Ammon's horn (tissue), 1 donor: ENCODE measurements at regions not wholly inside any gene's neighbourhood (a gene's known extent, or its start where the extent isn't known, plus 50 kb on each side); places are given as distances from the start of the nearest gene placed in this dataset.
"Not testable (repeated sequence)": the region's sequence is repeated elsewhere in the genome, so short reads cannot be mapped to it uniquely, and the experiment has no call there.

Source experiments
- DNase-seq: peaks from one replicate; pipeline ENCODE4 v3.0.0-alpha.2; 2016; ENCODE audit warnings: low spot score

GRCh38 chr16:52787709-52788108 lies 240.8 kb upstream of the TOX3 start:
- DNase-seq, result no peak

- no peak for DNase-seq
Measured at GRCh38 chr16:52786091-52786490, 239.1 kb upstream of the TOX3 start.

- no peak for DNase-seq
Measured at GRCh38 chr16:52785653-52786052, 238.7 kb upstream of the TOX3 start.

GRCh38 chr16:52783616-52784015 lies 236.7 kb upstream of the TOX3 start:
- no peak for DNase-seq

- DNase-seq, result no peak
Measured at GRCh38 chr16:52781005-52781630, 234.2 kb upstream of the TOX3 start.

- DNase-seq, result no peak
Measured at GRCh38 chr16:52773026-52773425, 226.1 kb upstream of the TOX3 start.

GRCh38 chr16:52770828-52771227 lies 223.9 kb upstream of the TOX3 start:
- DNase-seq, result no peak

- DNase-seq, result no peak
Measured at GRCh38 chr16:52758473-52758855, 211.5 kb upstream of the TOX3 start.

GRCh38 chr16:52757746-52758472 lies 211.0 kb upstream of the TOX3 start:
- peak; percentile 29 for DNase-seq

GRCh38 chr16:52756812-52757517 lies 210.0 kb upstream of the TOX3 start:
- no peak for DNase-seq

- DNase-seq, result no peak
Measured at GRCh38 chr16:52755396-52755795, 208.5 kb upstream of the TOX3 start.

- no peak for DNase-seq
Measured at GRCh38 chr16:52751035-52751434, 204.1 kb upstream of the TOX3 start.

GRCh38 chr16:52748741-52749140 lies 201.8 kb upstream of the TOX3 start:
- DNase-seq, result no peak

- DNase-seq, result no peak
Measured at GRCh38 chr16:52747088-52747595, 200.2 kb upstream of the TOX3 start.

GRCh38 chr16:52743707-52744106 lies 196.8 kb upstream of the TOX3 start:
- no peak for DNase-seq

- DNase-seq, result no peak
Measured at GRCh38 chr16:52742608-52743170, 195.7 kb upstream of the TOX3 start.

GRCh38 chr16:52742052-52742451 lies 195.1 kb upstream of the TOX3 start:
- DNase-seq, result no peak

GRCh38 chr16:52741351-52741750 lies 194.4 kb upstream of the TOX3 start:
- no peak for DNase-seq

- no peak for DNase-seq
Measured at GRCh38 chr16:52740766-52741165, 193.8 kb upstream of the TOX3 start.

- no peak for DNase-seq
Measured at GRCh38 chr16:52740333-52740732, 193.4 kb upstream of the TOX3 start.

GRCh38 chr16:52738992-52739391 lies 192.0 kb upstream of the TOX3 start:
- DNase-seq, result not testable (repeated sequence)

- DNase-seq, result no peak
Measured at GRCh38 chr16:52731219-52731875, 184.4 kb upstream of the TOX3 start.
